MCF 10A (cell line): ENCODE measurements at regions not wholly inside any gene's neighbourhood (a gene's known extent, or its start where the extent isn't known, plus 50 kb on each side); places are given as distances from the start of the nearest gene placed in this dataset.

Source experiments
- BruUV-seq: library from RNA; stranded (reverse); fragments of 400-500 nt; replicated peaks from 2 replicates; lab custom pipeline; 2021; lab: Mats Ljungman, UMichigan
- CTCF ChIA-PET: fragments of 300-600 bp; sonication (Branson Sonifier 250); formaldehyde crosslinking; extraction: SDS; loops from one replicate; lab custom pipeline; 2021; ENCODE audit warnings: antibody characterized with exemption, inconsistent platforms; lab: Yijun Ruan, JAX
- POLR2A ChIA-PET: fragments of 300-600, 350-650 bp; sonication (Branson Sonifier 250); formaldehyde crosslinking; extraction: SDS; loops from one replicate; lab custom pipeline; 2020; ENCODE audit warnings: antibody characterized with exemption, inconsistent platforms; lab: Yijun Ruan, JAX
- DNase-seq: peaks from one replicate; pipeline ENCODE4 v3.0.0-alpha.2; 2018; ENCODE audit not compliant: unreplicated experiment
- H3K27ac Mint-ChIP-seq: one replicate; pipeline ENCODE4 v1.8.0; 2022; ENCODE audit warnings: mild to moderate bottlenecking, low read depth, mixed read lengths; ENCODE audit not compliant: unreplicated experiment
- H3K27me3 Mint-ChIP-seq: one replicate; pipeline ENCODE4 v1.8.0; 2022; ENCODE audit warnings: mixed read lengths; ENCODE audit not compliant: insufficient read depth, unreplicated experiment
- H3K36me3 Mint-ChIP-seq: one replicate; pipeline ENCODE4 v1.8.0; 2022; ENCODE audit warnings: mild to moderate bottlenecking, moderate library complexity, mixed read lengths; ENCODE audit not compliant: insufficient read depth, unreplicated experiment
- H3K4me1 Mint-ChIP-seq: one replicate; pipeline ENCODE4 v1.8.0; 2022; ENCODE audit warnings: mixed read lengths; ENCODE audit not compliant: insufficient read depth, unreplicated experiment
- H3K4me3 Mint-ChIP-seq: one replicate; pipeline ENCODE4 v1.8.0; 2022; ENCODE audit warnings: mild to moderate bottlenecking, moderate library complexity, mixed read lengths; ENCODE audit not compliant: unreplicated experiment
- H3K9me3 Mint-ChIP-seq: one replicate; pipeline ENCODE4 v1.8.0; 2022; ENCODE audit warnings: mixed read lengths; ENCODE audit not compliant: unreplicated experiment
- CTCF ChIP-seq: fragments of 200-600 bp; IDR thresholded peaks from one replicate; pipeline ENCODE4 v1.8.0; 2022; ENCODE audit warnings: antibody characterized with exemption, mild to moderate bottlenecking; ENCODE audit not compliant: unreplicated experiment
- intact Hi-C: fragments of 100-400 bp; cut with micrococcal nuclease; formaldehyde crosslinking; loops from 2 replicates; pipeline ENCODE4 v1.14.1; 2022

- Mint-ChIP-seq H3K27ac (peak overlapping the region; percentile 28), H3K4me3 (no peak overlapping the region), H3K4me1 (peaks cover 6% of the 10 kb centered on the region), H3K27me3 (no peaks in the 10 kb centered on the region), H3K36me3 (no peaks in the 10 kb centered on the region), H3K9me3 (no peaks in the 10 kb centered on the region)
- intact Hi-C loops: loop anchor here (10.0 kb wide), 1 partner anchor 390 kb away; no protein-coding TSS in a partner anchor
- POLR2A ChIA-PET: no interaction called here
- no peak for DNase-seq
- no TSS peak for BruUV-seq
- TF ChIP-seq CTCF: no peak
- CTCF ChIA-PET: interaction anchor here (0.7 kb wide), 1 partner anchor 1799 kb away, joined by 4 read pairs; no protein-coding TSS in a partner anchor
Measured at GRCh38 chr21:16584756-16585155, 855.0 kb downstream of the USP25 start.

- no peak overlapping the region for H3K27ac Mint-ChIP-seq
- no TSS peak for BruUV-seq
- DNase-seq: no peak
- POLR2A ChIA-PET: interaction anchor here (0.7 to 2.6 kb wide), 5 partner anchors 10 to 389 kb away, joined by 3 to 17 read pairs (median 7); no protein-coding TSS in a partner anchor
- no peaks in the 10 kb centered on the region for H3K36me3 Mint-ChIP-seq
- H3K27me3 Mint-ChIP-seq: no peaks in the 10 kb centered on the region
- H3K9me3 Mint-ChIP-seq: no peaks in the 10 kb centered on the region
- CTCF ChIA-PET: no interaction called here
- H3K4me3 Mint-ChIP-seq: no peak overlapping the region
- no peak for TF ChIP-seq CTCF
- peaks cover 6% of the 10 kb centered on the region for H3K4me1 Mint-ChIP-seq
- intact Hi-C loops: loop anchor here (10.0 kb wide), 1 partner anchor 391 kb away; no protein-coding TSS in a partner anchor
Measured at GRCh38 chr21:16585896-16586295, 856.1 kb downstream of the USP25 start.

- peak; percentile 89 for DNase-seq
- CTCF ChIA-PET: no interaction called here
- intact Hi-C loops: loop anchor here (10.0 kb wide), 1 partner anchor 392 kb away; no protein-coding TSS in a partner anchor
- no TSS peak for BruUV-seq
- H3K4me1 Mint-ChIP-seq: peaks cover 6% of the 10 kb centered on the region
- no peaks in the 10 kb centered on the region for H3K36me3 Mint-ChIP-seq
- no peaks in the 10 kb centered on the region for H3K9me3 Mint-ChIP-seq
- no peak overlapping the region for H3K27ac Mint-ChIP-seq
- H3K27me3 Mint-ChIP-seq: no peaks in the 10 kb centered on the region
- no peak for TF ChIP-seq CTCF
- H3K4me3 Mint-ChIP-seq: no peak overlapping the region
- POLR2A ChIA-PET: interaction anchor here (0.6 to 2.6 kb wide), 19 partner anchors 8 to 643 kb away, joined by 3 to 17 read pairs (median 3); no protein-coding TSS in a partner anchor
Measured at GRCh38 chr21:16587141-16587581, 857.4 kb downstream of the USP25 start.

GRCh38 chr21:16587681-16588375 lies 858.0 kb downstream of the USP25 start:
- Mint-ChIP-seq H3K4me1 (peaks cover 6% of the 10 kb centered on the region), H3K27me3 (no peaks in the 10 kb centered on the region), H3K9me3 (no peaks in the 10 kb centered on the region), H3K36me3 (no peaks in the 10 kb centered on the region), H3K27ac (no peak overlapping the region), H3K4me3 (no peak overlapping the region)
- ChIA-PET POLR2A (interaction anchor here (0.6 to 2.6 kb wide), 16 partner anchors 8 to 643 kb away, joined by 3 to 17 read pairs (median 3); no protein-coding TSS in a partner anchor), CTCF (no interaction called here)
- TSS peak; percentile 77 for BruUV-seq
- intact Hi-C loops: loop anchor here (10.0 kb wide), 1 partner anchor 393 kb away; no protein-coding TSS in a partner anchor
- peak; percentile 80 for DNase-seq
- TF ChIP-seq CTCF: no peak
